ENCODE measurements at regions not wholly inside any gene's neighbourhood (a gene's known extent, or its start where the extent isn't known, plus 50 kb on each side); places are given as distances from the start of the nearest gene placed in this dataset.
"Not testable (repeated sequence)": the region's sequence is repeated elsewhere in the genome, so short reads cannot be mapped to it uniquely, and the experiment has no call there.

GRCh38 chr7:24396387-24396786, 112.4 kb downstream of the NPY start:
- not testable (repeated sequence) for DNase-seq

- DNase-seq, result peak; percentile 26
Measured at GRCh38 chr7:24401628-24402593, 117.9 kb downstream of the NPY start.

- no peak for DNase-seq
Measured at GRCh38 chr7:24402655-24403054, 118.7 kb downstream of the NPY start.

- DNase-seq, result no peak
Measured at GRCh38 chr7:24403557-24403956, 119.6 kb downstream of the NPY start.

GRCh38 chr7:24404315-24404714, 120.3 kb downstream of the NPY start:
- DNase-seq, result no peak

GRCh38 chr7:24405002-24405401, 121.0 kb downstream of the NPY start:
- no peak for DNase-seq

GRCh38 chr7:24406053-24406788, 122.2 kb downstream of the NPY start:
- DNase-seq, result no peak

GRCh38 chr7:24406789-24407299, 122.9 kb downstream of the NPY start:
- no peak for DNase-seq

GRCh38 chr7:24407965-24408364, 124.0 kb downstream of the NPY start:
- no peak for DNase-seq

- no peak for DNase-seq
Measured at GRCh38 chr7:24408798-24409430, 124.9 kb downstream of the NPY start.

- no peak for DNase-seq
Measured at GRCh38 chr7:24409431-24410024, 125.5 kb downstream of the NPY start.

GRCh38 chr7:24411226-24411625, 127.2 kb downstream of the NPY start:
- DNase-seq, result no peak

- DNase-seq, result no peak
Measured at GRCh38 chr7:24417526-24418120, 133.6 kb downstream of the NPY start.

- no peak for DNase-seq
Measured at GRCh38 chr7:24419077-24419476, 135.1 kb downstream of the NPY start.

GRCh38 chr7:24419511-24419910, 135.5 kb downstream of the NPY start:
- DNase-seq, result no peak

GRCh38 chr7:24422441-24423010, 138.5 kb downstream of the NPY start:
- DNase-seq, result no peak

GRCh38 chr7:24425664-24426063, 141.7 kb downstream of the NPY start:
- DNase-seq, result no peak

- no peak for DNase-seq
Measured at GRCh38 chr7:24427048-24427447, 143.1 kb downstream of the NPY start.

GRCh38 chr7:24428676-24429075, 144.6 kb upstream of the PALS2 start:
- no peak for DNase-seq

- DNase-seq, result no peak
Measured at GRCh38 chr7:24432677-24433076, 140.6 kb upstream of the PALS2 start.

- DNase-seq, result no peak
Measured at GRCh38 chr7:24434972-24435371, 138.3 kb upstream of the PALS2 start.
